GM13977 (cell line): ENCODE measurements at regions not wholly inside any gene's neighbourhood (a gene's known extent, or its start where the extent isn't known, plus 50 kb on each side); places are given as distances from the start of the nearest gene placed in this dataset.

Source experiments
- DNase-seq: peaks from one replicate; pipeline ENCODE4 v3.0.0; 2012; ENCODE audit warnings: low spot score
- CTCF ChIP-seq: IDR thresholded peaks from 2 replicates; pipeline ENCODE4 v1.5.1; 2012; ENCODE audit warnings: mild to moderate bottlenecking, control low read depth; ENCODE audit not compliant: insufficient read depth; ENCODE audit errors: extremely low read depth, missing control alignments
- in situ Hi-C: fragments of 300-500 bp; cut with MboI; formaldehyde crosslinking; loops from one replicate; pipeline ENCODE4 v1.12.0; 2022; ENCODE audit warnings: low sequenced_read_pairs, low pct_unique_long_range_greater_than_20kb, mixed read lengths, inconsistent platforms; ENCODE audit not compliant: unreplicated experiment

- TF ChIP-seq CTCF, result no peak
- DNase-seq, result no peak
- in situ Hi-C loops, result no loop called here
These were observed 313.0 kb upstream of the ZNF608 start for GRCh38 chr5:125059255-125060002.

GRCh38 chr5:125061726-125062125, 315.3 kb upstream of the ZNF608 start:
- DNase-seq, result no peak
- in situ Hi-C loops, result no loop called here
- TF ChIP-seq CTCF, result no peak

GRCh38 chr5:125064621-125065438, 318.4 kb upstream of the ZNF608 start:
- TF ChIP-seq CTCF, result no peak
- in situ Hi-C loops, result no loop called here
- DNase-seq, result no peak

- no peak for DNase-seq
- TF ChIP-seq CTCF, result no peak
- in situ Hi-C loops, result no loop called here
These were observed 319.3 kb upstream of the ZNF608 start for GRCh38 chr5:125065741-125066140.

GRCh38 chr5:125070961-125071360, 324.5 kb upstream of the ZNF608 start:
- DNase-seq, result no peak
- in situ Hi-C loops, result no loop called here
- no peak for TF ChIP-seq CTCF

- in situ Hi-C loops, result no loop called here
- DNase-seq, result no peak
- TF ChIP-seq CTCF, result no peak
These were observed 326.7 kb upstream of the ZNF608 start for GRCh38 chr5:125073090-125073489.
